Ramos (cell line): ENCODE measurements at regions not wholly inside any gene's neighbourhood (a gene's known extent, or its start where the extent isn't known, plus 50 kb on each side); places are given as distances from the start of the nearest gene placed in this dataset.

Source experiments
- in situ Hi-C: fragments of 300-500 bp; cut with MboI; formaldehyde crosslinking; loops from one replicate; pipeline ENCODE4 v1.14.3; 2022; ENCODE audit warnings: low sequenced_read_pairs; ENCODE audit not compliant: unreplicated experiment

- in situ Hi-C loops: no loop called here
Measured at GRCh38 chr12:58593557-58594304, 326.6 kb downstream of the LRIG3 start.

- in situ Hi-C loops: no loop called here
Measured at GRCh38 chr12:58596381-58596780, 323.9 kb downstream of the LRIG3 start.

DNA sequence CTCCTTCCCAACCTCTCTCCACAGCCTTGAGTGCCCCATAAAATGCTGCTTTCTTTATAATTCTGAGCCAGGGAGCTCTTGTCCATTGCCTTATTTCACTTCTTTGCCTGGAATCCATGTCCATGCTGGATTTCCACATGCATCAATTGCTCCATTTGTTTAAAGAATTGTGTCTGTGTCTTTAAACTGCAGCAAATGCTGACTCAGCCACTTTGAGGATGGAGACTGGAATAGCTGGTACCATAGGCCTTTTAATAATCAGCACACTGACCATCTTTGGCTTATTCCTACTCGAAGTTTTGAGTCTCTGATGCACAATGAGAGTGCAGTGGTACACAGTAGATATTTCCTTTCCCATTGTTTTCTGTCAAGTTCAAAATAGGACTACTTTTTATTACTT is 318.8 kb downstream of the LRIG3 start:
- in situ Hi-C loops: no loop called here

DNA sequence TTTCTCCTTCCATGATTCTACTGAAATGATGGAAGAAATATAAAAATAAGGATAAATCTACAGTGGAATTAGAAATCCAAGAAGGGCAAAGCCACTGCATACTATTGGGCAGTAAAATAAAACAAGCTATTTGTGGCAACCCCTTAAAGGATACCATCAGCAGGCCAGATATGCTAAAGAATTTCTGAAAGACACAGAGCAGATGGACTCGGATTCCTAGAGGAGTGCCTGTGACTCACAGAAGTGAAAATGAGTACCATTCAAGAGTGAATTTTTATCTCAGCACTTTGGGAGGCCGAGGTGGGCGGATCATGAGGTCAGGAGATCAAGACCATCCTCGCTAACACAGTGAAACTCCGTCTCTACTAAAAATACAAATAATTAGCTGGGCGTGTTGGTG is 318.1 kb downstream of the LRIG3 start:
- in situ Hi-C loops: no loop called here

GRCh38 chr12:58602736-58603135 is 317.6 kb downstream of the LRIG3 start:
- in situ Hi-C loops: no loop called here

GRCh38 chr12:58607805-58608204 is 312.5 kb downstream of the LRIG3 start:
- in situ Hi-C loops: no loop called here

- in situ Hi-C loops: no loop called here
Measured at GRCh38 chr12:58608711-58609110, 311.6 kb downstream of the LRIG3 start.

- in situ Hi-C loops: no loop called here
Measured at GRCh38 chr12:58615047-58615446, 305.3 kb downstream of the LRIG3 start.

DNA sequence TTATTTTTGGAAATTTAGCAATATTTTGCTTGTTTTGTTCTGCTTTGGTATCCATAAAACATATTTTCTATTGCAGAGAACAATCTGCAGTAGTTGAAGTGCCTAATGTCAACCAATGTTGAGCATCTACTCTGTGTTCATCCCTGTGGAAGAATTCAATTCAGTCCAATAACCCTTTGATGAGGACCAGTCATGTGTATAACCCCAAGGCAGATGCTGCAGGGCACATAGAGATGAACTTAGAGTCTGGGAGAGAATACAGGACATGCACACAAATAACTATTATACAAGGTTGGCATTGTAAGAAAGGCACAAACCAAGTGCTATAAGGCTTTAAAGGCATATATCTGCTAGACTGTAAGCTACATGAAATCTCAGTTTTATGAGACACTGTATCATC is 304.7 kb downstream of the LRIG3 start:
- in situ Hi-C loops: no loop called here

DNA sequence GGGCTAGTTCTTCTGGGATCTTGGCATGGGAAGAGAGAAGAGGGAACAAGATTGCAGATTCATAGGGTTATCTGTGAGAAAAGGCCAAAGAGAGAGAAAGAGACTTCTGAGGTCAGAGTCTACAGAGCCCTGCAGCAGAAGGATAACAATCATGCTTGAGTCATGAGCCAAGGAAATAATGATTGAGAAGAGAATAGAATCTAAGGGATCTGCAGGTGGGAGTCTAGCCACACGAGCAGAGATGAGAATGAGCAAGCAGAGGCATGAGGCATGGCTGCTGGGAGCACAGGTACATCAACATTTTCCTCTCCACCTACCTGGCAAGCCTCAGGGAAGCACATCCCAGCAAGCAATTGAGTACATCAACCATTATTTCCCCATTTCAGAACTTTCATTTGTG is 303.7 kb downstream of the LRIG3 start:
- in situ Hi-C loops: no loop called here

DNA sequence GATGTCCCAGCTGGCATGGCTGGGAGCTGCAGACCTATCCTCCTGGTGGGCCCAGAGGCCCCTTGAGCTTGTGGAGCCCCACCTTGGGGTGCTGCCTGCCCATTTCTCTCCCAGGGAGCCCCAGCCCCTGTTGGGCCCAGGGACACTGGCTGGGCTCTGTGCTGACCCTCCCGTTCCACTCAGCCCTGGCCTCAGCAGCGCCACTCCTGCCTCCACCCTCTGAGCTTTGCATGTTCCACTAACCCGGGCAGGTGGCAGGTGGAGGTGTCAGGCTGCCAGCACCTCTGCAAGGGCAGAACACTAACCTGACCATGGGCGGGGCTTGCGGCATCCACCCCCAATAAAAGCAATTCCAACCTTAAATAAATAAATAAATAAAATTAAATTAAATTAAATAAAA is 299.2 kb downstream of the LRIG3 start:
- in situ Hi-C loops: no loop called here

DNA sequence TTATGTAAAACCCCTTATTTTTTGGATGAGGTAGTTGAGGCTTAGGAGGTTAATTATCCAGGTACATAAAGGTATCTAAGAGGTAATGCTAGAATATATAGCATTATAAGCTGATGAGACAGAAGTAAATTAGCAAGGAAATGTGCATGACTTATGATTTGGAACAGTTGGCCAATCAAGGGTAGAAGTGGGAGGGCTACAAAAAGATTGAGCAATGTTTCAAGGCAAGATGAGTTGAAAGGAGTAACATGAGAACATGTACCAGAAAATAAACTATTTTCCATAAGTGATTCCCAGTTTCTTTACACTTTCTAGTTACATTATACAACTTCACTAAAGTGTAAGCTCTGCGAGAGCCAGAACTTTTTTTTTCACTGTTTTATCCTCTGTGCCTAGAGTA is 290.9 kb downstream of the LRIG3 start:
- in situ Hi-C loops: no loop called here

GRCh38 chr12:58633479-58633878 is 286.8 kb downstream of the LRIG3 start:
- in situ Hi-C loops: no loop called here

- in situ Hi-C loops: no loop called here
Measured at GRCh38 chr12:58639318-58639934, 280.9 kb downstream of the LRIG3 start.

DNA sequence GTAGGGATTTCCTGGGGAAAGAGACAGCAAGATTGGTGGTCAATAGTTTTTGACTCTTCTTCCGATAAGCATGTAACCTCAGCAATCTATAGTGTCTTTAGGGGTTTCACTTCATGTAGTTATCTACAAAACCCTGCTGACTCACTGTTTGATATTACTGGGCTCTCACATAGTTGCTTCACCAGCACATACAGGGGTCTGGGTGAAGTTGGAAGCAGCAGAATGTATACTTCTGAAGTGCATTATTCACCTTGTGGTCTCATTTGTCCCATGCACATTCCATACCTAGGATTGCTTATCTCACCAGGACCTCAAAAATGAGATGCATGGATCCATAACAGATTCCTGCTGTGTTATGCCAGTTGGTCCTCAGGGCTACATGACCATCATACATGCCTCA is 280.0 kb downstream of the LRIG3 start:
- in situ Hi-C loops: no loop called here

GRCh38 chr12:58645946-58646345 is 274.4 kb downstream of the LRIG3 start:
- in situ Hi-C loops: no loop called here

DNA sequence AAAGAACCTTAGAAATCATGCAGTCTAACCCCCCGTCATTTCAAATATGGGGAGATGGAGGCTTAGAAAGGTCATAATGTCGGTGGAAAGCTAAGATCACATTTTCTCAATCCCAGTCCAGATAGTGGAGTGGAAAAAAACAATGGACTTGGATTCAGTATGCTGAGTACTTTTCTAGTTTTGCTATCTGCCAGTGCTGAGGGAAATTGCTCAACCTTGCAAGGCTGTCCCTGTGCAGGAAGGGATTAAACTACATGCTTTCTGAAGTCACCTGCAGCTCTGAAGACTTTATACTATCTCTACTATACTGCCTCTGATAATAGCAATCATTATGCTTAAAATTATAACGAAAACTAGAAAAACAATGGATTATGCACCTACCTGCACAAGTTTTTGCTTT is 272.8 kb downstream of the LRIG3 start:
- in situ Hi-C loops: no loop called here

DNA sequence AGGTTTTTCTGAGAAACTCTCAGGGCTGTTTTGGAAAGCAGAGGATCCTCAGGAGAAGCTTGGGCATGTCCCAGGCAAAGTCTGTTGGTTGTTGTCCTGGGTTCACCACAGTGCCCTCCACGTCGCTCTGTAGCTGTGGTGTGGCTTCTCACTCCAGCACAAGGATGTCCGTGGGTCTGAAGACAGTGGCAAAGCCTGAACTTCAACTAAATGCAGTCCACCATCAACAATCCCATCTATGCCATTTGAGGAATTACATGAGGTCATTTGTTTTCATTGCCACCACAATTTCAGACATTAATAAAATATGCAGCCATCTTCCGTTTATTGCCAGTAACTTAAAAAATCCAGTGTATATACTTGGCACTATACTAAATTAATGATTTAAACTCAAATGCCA is 272.1 kb downstream of the LRIG3 start:
- in situ Hi-C loops: no loop called here

GRCh38 chr12:58651850-58652249 is 268.5 kb downstream of the LRIG3 start:
- in situ Hi-C loops: no loop called here

- in situ Hi-C loops: no loop called here
Measured at GRCh38 chr12:58654021-58654420, 266.3 kb downstream of the LRIG3 start.

DNA sequence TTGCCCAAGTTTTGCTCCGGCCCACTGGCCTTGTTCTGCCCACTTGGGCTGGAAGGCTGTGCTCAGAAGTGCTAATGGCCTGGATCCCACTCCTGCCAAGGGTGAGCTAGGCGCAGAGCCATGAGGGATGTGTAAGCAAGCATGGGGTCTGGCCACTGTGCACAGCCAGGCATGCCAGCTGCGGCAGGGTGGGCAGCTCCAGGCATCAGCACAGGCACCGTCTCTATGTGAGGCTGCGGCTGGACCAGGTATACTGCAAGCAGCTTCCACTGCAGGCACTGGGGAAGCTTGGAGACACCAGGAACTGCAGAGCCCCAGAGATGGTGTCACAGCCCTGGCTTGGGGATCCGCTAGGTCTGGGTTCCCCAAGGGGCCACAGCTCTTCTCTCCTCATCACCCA is 264.9 kb downstream of the LRIG3 start:
- in situ Hi-C loops: no loop called here
